ENCODE measurements at regions not wholly inside any gene's neighbourhood (a gene's known extent, or its start where the extent isn't known, plus 50 kb on each side); places are given as distances from the start of the nearest gene placed in this dataset.

DNA sequence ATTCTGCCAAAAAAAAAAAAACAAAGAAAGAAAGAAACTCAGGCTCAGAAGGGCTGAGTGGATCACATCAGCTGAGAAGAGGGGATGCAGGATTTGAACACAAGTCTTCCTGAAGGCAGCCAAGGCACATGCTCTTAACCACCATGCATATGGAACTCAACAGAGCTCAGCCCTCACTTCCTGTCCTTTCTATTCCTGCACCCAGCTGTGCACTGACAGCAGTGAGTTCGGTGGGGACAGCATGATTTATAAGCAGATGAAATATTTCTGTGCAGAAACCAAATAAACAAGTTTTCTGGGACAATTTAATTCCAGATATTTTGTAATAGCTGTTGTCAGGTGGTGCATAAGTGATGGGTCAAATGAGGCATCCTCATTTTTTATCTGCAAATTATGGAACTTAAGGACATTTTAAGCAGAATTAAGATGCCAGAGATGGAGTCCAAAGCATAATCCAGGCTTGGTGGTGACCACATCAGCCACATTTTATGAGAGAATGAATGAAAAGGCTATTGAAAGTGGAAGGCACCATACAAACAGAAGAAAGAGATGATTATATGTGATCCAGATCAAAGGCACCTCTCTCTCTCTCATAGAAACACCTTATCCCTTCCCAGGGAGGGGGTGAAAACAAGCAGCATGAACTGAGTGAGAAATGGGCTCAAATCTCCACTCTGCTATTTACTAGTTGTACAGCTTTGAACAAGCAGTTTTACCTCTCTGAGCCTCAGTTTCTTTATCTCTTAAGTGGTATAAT lies 303.6 kb upstream of the MSX2 start:
- DNase-seq (ENCODE audit: low read depth): no peak
- H3K4me3 ChIP-seq (ENCODE audit: control insufficient read depth, low read depth, low read length): no peak overlapping the region
- TF ChIP-seq, protein P1, sequence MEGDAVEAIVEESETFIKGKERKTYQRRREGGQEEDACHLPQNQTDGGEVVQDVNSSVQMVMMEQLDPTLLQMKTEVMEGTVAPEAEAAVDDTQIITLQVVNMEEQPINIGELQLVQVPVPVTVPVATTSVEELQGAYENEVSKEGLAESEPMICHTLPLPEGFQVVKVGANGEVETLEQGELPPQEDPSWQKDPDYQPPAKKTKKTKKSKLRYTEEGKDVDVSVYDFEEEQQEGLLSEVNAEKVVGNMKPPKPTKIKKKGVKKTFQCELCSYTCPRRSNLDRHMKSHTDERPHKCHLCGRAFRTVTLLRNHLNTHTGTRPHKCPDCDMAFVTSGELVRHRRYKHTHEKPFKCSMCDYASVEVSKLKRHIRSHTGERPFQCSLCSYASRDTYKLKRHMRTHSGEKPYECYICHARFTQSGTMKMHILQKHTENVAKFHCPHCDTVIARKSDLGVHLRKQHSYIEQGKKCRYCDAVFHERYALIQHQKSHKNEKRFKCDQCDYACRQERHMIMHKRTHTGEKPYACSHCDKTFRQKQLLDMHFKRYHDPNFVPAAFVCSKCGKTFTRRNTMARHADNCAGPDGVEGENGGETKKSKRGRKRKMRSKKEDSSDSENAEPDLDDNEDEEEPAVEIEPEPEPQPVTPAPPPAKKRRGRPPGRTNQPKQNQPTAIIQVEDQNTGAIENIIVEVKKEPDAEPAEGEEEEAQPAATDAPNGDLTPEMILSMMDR (conservative IDR thresholded peaks at IDR 0.05; ENCODE audit: control insufficient read depth, insufficient read depth, low read depth, low read length): no peak

DNA sequence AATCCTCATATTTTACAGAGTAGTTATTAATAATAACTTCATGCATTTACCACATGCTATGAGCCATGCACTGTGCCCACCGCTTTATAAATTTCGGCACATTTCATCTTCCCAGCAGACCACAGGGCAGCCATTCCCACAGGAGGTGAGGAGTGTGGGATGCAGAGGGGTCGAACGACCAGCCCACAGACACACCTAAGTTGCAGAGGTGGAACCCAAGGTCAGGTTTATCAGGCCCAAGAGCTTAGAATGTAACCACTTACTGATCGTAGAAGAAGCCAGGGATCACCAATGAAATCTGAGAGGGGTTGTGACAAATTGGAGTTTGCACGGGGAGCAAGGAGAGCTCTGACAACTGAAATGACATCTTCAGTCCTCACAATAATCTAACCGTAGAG lies 303.0 kb upstream of the MSX2 start:
- TF ChIP-seq, protein P1 (conservative IDR thresholded peaks at IDR 0.05; ENCODE audit: control insufficient read depth, insufficient read depth, low read depth, low read length): no peak
- no peak for DNase-seq (ENCODE audit: low read depth)
- H3K4me3 ChIP-seq (ENCODE audit: control insufficient read depth, low read depth, low read length): no peak overlapping the region

DNA sequence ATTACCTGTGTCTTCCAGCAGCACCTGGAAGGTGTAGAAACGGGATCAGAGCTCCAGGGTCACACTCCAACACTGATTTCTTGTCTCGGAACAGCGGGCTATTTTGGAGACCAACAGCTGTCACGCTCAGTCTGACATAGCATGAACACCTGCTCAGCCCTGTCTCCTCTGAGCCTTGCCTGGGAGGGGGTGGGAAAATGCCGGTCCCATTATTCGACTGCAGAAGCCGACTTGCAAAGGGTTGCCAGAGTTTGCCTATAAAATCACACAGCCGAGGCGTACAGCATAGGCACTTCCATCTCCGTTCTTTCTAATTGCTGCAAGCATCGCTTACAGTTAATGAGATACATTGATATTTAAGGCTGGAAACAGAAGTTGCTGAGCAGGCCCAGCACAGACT lies 300.8 kb upstream of the MSX2 start:
- TF ChIP-seq, protein P1 (conservative IDR thresholded peaks at IDR 0.05; ENCODE audit: control insufficient read depth, insufficient read depth, low read depth, low read length): no peak
- no peak for DNase-seq (ENCODE audit: low read depth)
- H3K4me3 ChIP-seq (ENCODE audit: control insufficient read depth, low read depth, low read length): no peak overlapping the region

DNA sequence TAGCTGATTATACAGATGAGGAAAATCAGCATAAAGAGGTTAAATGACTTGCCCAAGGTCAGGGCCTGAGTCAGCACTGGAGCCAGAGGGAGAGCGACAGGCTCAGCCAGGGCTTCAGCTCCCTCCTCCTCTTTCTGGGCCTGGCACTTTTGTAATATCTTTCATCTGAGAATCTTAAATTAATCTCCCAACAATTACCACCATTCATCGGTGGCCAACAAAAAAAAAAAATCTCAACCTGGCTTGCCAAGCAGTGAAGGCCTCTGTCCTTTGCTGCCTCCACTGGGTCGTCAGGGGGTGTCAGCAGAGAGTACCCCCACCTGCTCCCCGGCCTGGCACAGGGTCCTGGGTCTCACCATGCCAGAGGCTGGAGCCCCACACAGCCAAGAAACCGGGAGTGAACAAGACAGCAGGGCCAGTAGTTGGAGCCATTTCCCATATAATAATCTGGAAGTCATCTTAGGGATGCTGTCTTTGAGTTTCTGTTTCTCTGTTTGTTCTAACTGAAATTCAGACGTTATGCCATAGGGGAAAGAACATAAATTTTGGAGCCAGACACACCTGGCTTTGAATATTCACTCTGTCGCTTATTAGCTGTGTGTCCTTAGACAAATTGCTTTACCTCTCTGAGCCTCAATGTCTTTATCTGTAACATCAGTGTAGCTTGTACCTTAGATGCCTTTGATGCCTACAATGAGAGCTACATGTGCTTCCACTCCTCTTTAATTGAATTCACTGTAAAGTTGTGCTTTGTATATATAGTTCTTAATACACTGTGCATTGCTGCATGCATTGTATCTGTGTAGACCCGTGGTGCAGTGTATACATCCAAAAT lies 299.9 kb upstream of the MSX2 start:
- H3K4me3 ChIP-seq (ENCODE audit: control insufficient read depth, low read depth, low read length): no peak overlapping the region
- TF ChIP-seq, protein P1 (conservative IDR thresholded peaks at IDR 0.05; ENCODE audit: control insufficient read depth, insufficient read depth, low read depth, low read length): no peak
- DNase-seq (ENCODE audit: low read depth): no peak

DNA sequence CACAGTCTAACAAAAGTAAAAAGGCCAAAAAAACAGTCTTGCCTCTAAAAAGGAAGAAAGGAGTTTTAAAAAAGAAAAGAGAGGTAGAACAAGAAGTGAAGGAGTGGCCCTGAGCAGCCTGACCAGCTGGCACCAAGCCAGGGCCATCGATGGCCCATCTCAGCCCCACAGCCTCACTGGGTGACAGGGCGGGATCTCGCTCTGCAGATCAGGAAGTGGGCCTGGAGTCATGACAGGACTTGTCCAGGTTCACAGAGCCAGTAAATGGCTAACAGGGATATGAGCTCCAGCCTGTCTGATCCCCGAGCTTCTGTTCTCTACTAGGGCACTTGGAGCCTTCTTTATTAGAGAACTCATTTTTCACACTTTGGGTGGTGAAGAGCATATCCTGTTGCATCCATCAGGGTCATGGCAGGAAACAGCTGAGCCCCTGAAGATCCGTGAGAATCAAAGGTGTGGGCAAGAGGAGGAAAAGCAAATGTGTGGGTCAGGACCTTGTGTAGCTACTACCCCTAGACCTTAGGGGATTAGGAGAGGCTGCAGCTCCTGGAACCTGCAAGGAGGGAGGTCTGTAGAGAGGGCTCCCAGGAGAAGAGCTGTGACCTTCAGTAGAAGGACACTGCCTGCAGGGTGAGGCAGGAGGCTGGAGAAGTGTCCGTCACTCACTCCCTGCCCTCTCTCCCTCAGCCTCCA lies 299.0 kb upstream of the MSX2 start:
- no peak overlapping the region for H3K4me3 ChIP-seq (ENCODE audit: control insufficient read depth, low read depth, low read length)
- TF ChIP-seq, protein P1 (conservative IDR thresholded peaks at IDR 0.05; ENCODE audit: control insufficient read depth, insufficient read depth, low read depth, low read length): no peak
- DNase-seq (ENCODE audit: low read depth): no peak

DNA sequence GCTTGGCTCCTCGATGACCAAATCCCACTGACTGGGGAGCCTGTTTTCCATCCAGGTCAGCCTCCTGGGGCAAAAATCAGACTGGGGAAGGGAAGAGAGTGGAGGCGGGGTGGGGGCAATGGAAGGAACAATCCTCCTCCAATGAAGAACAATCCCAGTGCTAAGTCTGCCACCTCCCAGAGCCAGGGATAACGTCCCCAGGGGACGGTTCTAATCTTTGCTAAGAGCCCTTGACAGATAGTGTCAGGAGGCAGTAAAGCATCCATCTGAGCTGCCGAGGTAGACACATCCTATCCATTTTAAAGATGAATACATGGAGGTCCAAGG lies 298.5 kb upstream of the MSX2 start:
- no peak overlapping the region for H3K4me3 ChIP-seq (ENCODE audit: control insufficient read depth, low read depth, low read length)
- TF ChIP-seq, protein P1 (conservative IDR thresholded peaks at IDR 0.05; ENCODE audit: control insufficient read depth, insufficient read depth, low read depth, low read length): no peak
- DNase-seq (ENCODE audit: low read depth): no peak

Data from fibroblast of mammary gland (primary cell).